Suppressor macrophage treated with lipopolysaccharide for 1 hour (primary cell): ENCODE measurements at regions not wholly inside any gene's neighbourhood (a gene's known extent, or its start where the extent isn't known, plus 50 kb on each side); places are given as distances from the start of the nearest gene placed in this dataset.
A peak's percentile ranks its signal among the peaks of the same experiment; 100 is the strongest.

ENCODE experiments used
- DNase-seq, 3 donors: peaks; one replicate each; pipeline ENCODE4 v3.0.0-alpha.2; 2020 to 2022

GRCh38 chr10:110375121-110375520 lies 70.4 kb upstream of the SMNDC1 start:
- no peak for DNase-seq

GRCh38 chr10:110376021-110376766 lies 71.5 kb upstream of the SMNDC1 start:
- DNase-seq = peak; percentile 20 to 57 (median 51)

- no peak for DNase-seq
These were observed 72.0 kb upstream of the SMNDC1 start for GRCh38 chr10:110376767-110377160.

- no peak for DNase-seq
These were observed 73.3 kb upstream of the SMNDC1 start for GRCh38 chr10:110378006-110378405.

- no peak for DNase-seq
These were observed 73.9 kb upstream of the SMNDC1 start for GRCh38 chr10:110378533-110379108.

GRCh38 chr10:110379831-110380230 lies 75.1 kb upstream of the SMNDC1 start:
- no peak for DNase-seq

GRCh38 chr10:110380293-110380692 lies 75.6 kb upstream of the SMNDC1 start:
- DNase-seq = peak in 1 of 3 donors; percentile 51

- DNase-seq = no peak
These were observed 78.0 kb upstream of the SMNDC1 start for GRCh38 chr10:110382695-110383094.

- no peak for DNase-seq
These were observed 82.9 kb upstream of the SMNDC1 start for GRCh38 chr10:110387617-110387982.

GRCh38 chr10:110387983-110388686 lies 83.4 kb upstream of the SMNDC1 start:
- peak; percentile 46 to 66 (median 50) for DNase-seq

GRCh38 chr10:110388687-110389052 lies 84.0 kb upstream of the SMNDC1 start:
- no peak for DNase-seq

- peak; percentile 92 to 95 (median 92) for DNase-seq
These were observed 84.5 kb upstream of the SMNDC1 start for GRCh38 chr10:110389255-110389654.

- DNase-seq = no peak
These were observed 86.8 kb upstream of the SMNDC1 start for GRCh38 chr10:110391541-110391940.

GRCh38 chr10:110392121-110392520 lies 87.4 kb upstream of the SMNDC1 start:
- no peak for DNase-seq

GRCh38 chr10:110392868-110393740 lies 88.4 kb upstream of the SMNDC1 start:
- peak; percentile 75 to 87 (median 85) for DNase-seq

GRCh38 chr10:110393866-110394265 lies 89.1 kb upstream of the SMNDC1 start:
- DNase-seq = no peak

- no peak for DNase-seq
These were observed 89.6 kb upstream of the SMNDC1 start for GRCh38 chr10:110394296-110394695.

GRCh38 chr10:110394898-110395297 lies 90.2 kb upstream of the SMNDC1 start:
- DNase-seq = no peak

- DNase-seq = peak; percentile 52 to 60 (median 56)
These were observed 90.9 kb upstream of the SMNDC1 start for GRCh38 chr10:110395350-110396283.

GRCh38 chr10:110396284-110396651 lies 91.5 kb upstream of the SMNDC1 start:
- DNase-seq = no peak

GRCh38 chr10:110397856-110398255 lies 93.1 kb upstream of the SMNDC1 start:
- DNase-seq = no peak
